ENCODE measurements at regions not wholly inside any gene's neighbourhood (a gene's known extent, or its start where the extent isn't known, plus 50 kb on each side); places are given as distances from the start of the nearest gene placed in this dataset.

GRCh38 chr13:59210543-59210942 lies 953.2 kb downstream of the DIAPH3 start:
- Histone ChIP-seq H2BK20ac (ENCODE audit: low read depth, low read length, poor library complexity, severe bottlenecking) (no peak overlapping the region), H2BK12ac (ENCODE audit: insufficient read length, low read depth, low read length) (no peak overlapping the region), H3K56ac (ENCODE audit: insufficient read length, low read depth, low read length) (no peak overlapping the region), H4K91ac (ENCODE audit: insufficient read length, low read depth, low read length) (no peak overlapping the region), H3K27ac (ENCODE audit: insufficient read length, low read depth, low read length) (no peak overlapping the region), H3T11ph (ENCODE audit: low read length) (no peak overlapping the region), H3K9me3 (ENCODE audit: control insufficient read depth, low read depth, low read length) (no peaks in the 10 kb centered on the region), H3K4me2 (ENCODE audit: insufficient read depth, insufficient read length, low read length) (no peak overlapping the region), H2BK15ac (ENCODE audit: low read depth, low read length) (no peak overlapping the region), H3K4ac (ENCODE audit: low read depth, low read length) (no peak overlapping the region), H3K14ac (ENCODE audit: insufficient read depth, low read length) (no peak overlapping the region), H4K20me1 (ENCODE audit: control insufficient read depth, insufficient read depth, insufficient read length) (no peaks in the 10 kb centered on the region), H3K4me1 (ENCODE audit: insufficient read depth, low read length) (no peaks in the 10 kb centered on the region), H2AFZ (ENCODE audit: low read length) (no peak overlapping the region), H4K8ac (replicated peaks; ENCODE audit: insufficient read length, low read depth, low read length) (no peak overlapping the region), H3K79me2 (ENCODE audit: insufficient read depth, low read length) (no peaks in the 10 kb centered on the region), H2BK120ac (ENCODE audit: low read depth, low read length, poor library complexity, severe bottlenecking) (no peak overlapping the region), H4K5ac (ENCODE audit: insufficient read length, low read depth, low read length) (no peak overlapping the region), H3K23me2 (ENCODE audit: insufficient read length, low read depth, low read length, poor library complexity, severe bottlenecking) (no peaks in the 10 kb centered on the region), H3K9ac (ENCODE audit: extremely low read depth, insufficient read length, low read length) (no peak overlapping the region), H3K27me3 (ENCODE audit: insufficient read depth, low read length) (no peaks in the 10 kb centered on the region), H2AK5ac (ENCODE audit: insufficient read length, low read length) (no peak overlapping the region), H3K18ac (ENCODE audit: insufficient read length, low read depth, low read length) (no peak overlapping the region), H3K79me1 (ENCODE audit: insufficient read depth, low read depth, low read length, poor library complexity, severe bottlenecking) (no peaks in the 10 kb centered on the region), H2BK5ac (ENCODE audit: insufficient read length, low read length) (no peak overlapping the region), H3K23ac (ENCODE audit: insufficient read length, low read depth, low read length) (no peak overlapping the region)
- Mint-ChIP-seq H3K27ac (no peak overlapping the region), H3K9me3 (no peaks in the 10 kb centered on the region), H3K27me3 (ENCODE audit: low read depth) (no peaks in the 10 kb centered on the region; the same call in 1 of the 2 replicates), H3K4me3 (no peak overlapping the region), H3K36me3 (ENCODE audit: insufficient read depth in 1 of 3, low read depth in 3 of 3) (no peaks in the 10 kb centered on the region), H3K4me1 (peaks cover 10 to 17% of the 10 kb centered on the region in 2 experiments)
- WGBS (ENCODE audit: extremely low coverage, insufficient read length, low lambda C conversion rate), result no CpG with 5 or more reads among the region's 1 CpG
- no peak for DNase-seq
- no peak for TF ChIP-seq CTCF (conservative IDR thresholded peaks at IDR 0.05)
